ENCODE measurements at regions not wholly inside any gene's neighbourhood (a gene's known extent, or its start where the extent isn't known, plus 50 kb on each side); places are given as distances from the start of the nearest gene placed in this dataset.
A peak's percentile ranks its signal among the peaks of the same experiment; 100 is the strongest.

- Mint-ChIP-seq H3K36me3 (no peaks in the 10 kb centered on the region), H3K9me3 (peaks cover 5% of the 10 kb centered on the region), H3K4me3 (no peak overlapping the region), H3K4me1 (ENCODE audit: unreplicated experiment) (peaks cover 5% of the 10 kb centered on the region), H3K27ac (no peak overlapping the region), H3K27me3 (peaks cover 8% of the 10 kb centered on the region)
- no peak for DNase-seq (ENCODE audit: extremely low spot score, unreplicated experiment)
- TF ChIP-seq CTCF (conservative IDR thresholded peaks at IDR 0.05), result peak; percentile 41
These were observed 71.1 kb upstream of the TMEM97 start for GRCh38 chr17:28247671-28248555.

- no peaks in the 10 kb centered on the region for H3K36me3 Mint-ChIP-seq
These were observed 69.3 kb upstream of the TMEM97 start for GRCh38 chr17:28249706-28250105.

GRCh38 chr17:28252436-28252835 is 66.6 kb upstream of the TMEM97 start:
- Mint-ChIP-seq H3K27ac (no peak overlapping the region), H3K4me3 (no peak overlapping the region)
- DNase-seq (ENCODE audit: extremely low spot score, unreplicated experiment), result no peak

More at GRCh38 chr17:28249706-28250105, 69.3 kb upstream of the TMEM97 start:
- Mint-ChIP-seq H3K27ac (no peak overlapping the region), H3K27me3 (peaks cover 8% of the 10 kb centered on the region), H3K9me3 (peaks cover 5% of the 10 kb centered on the region), H3K4me3 (no peak overlapping the region), H3K4me1 (ENCODE audit: unreplicated experiment) (peaks cover 5% of the 10 kb centered on the region)
- TF ChIP-seq CTCF (conservative IDR thresholded peaks at IDR 0.05), result no peak
- no peak for DNase-seq (ENCODE audit: extremely low spot score, unreplicated experiment)

GRCh38 chr17:28253663-28254062 is 65.3 kb upstream of the TMEM97 start:
- Mint-ChIP-seq H3K4me1 (ENCODE audit: unreplicated experiment) (peaks cover 5% of the 10 kb centered on the region), H3K4me3 (no peak overlapping the region), H3K27ac (no peak overlapping the region), H3K27me3 (peaks cover 5% of the 10 kb centered on the region), H3K9me3 (peaks cover 5% of the 10 kb centered on the region), H3K36me3 (no peaks in the 10 kb centered on the region)
- TF ChIP-seq CTCF (conservative IDR thresholded peaks at IDR 0.05), result no peak
- DNase-seq (ENCODE audit: extremely low spot score, unreplicated experiment), result no peak

More at GRCh38 chr17:28252436-28252835, 66.6 kb upstream of the TMEM97 start:
- Mint-ChIP-seq H3K4me1 (ENCODE audit: unreplicated experiment) (peaks cover 5% of the 10 kb centered on the region), H3K9me3 (peaks cover 5% of the 10 kb centered on the region), H3K36me3 (no peaks in the 10 kb centered on the region), H3K27me3 (peaks cover 5% of the 10 kb centered on the region)
- TF ChIP-seq CTCF (conservative IDR thresholded peaks at IDR 0.05), result no peak

- Mint-ChIP-seq H3K27ac (no peak overlapping the region), H3K4me1 (ENCODE audit: unreplicated experiment) (peaks cover 5% of the 10 kb centered on the region), H3K4me3 (no peak overlapping the region), H3K27me3 (peaks cover 5% of the 10 kb centered on the region), H3K9me3 (peaks cover 5% of the 10 kb centered on the region), H3K36me3 (no peaks in the 10 kb centered on the region)
- no peak for TF ChIP-seq CTCF (conservative IDR thresholded peaks at IDR 0.05)
- DNase-seq (ENCODE audit: extremely low spot score, unreplicated experiment), result no peak
These were observed 63.4 kb upstream of the TMEM97 start for GRCh38 chr17:28255616-28256015.
